ENCODE measurements at regions not wholly inside any gene's neighbourhood (a gene's known extent, or its start where the extent isn't known, plus 50 kb on each side); places are given as distances from the start of the nearest gene placed in this dataset.

DNA sequence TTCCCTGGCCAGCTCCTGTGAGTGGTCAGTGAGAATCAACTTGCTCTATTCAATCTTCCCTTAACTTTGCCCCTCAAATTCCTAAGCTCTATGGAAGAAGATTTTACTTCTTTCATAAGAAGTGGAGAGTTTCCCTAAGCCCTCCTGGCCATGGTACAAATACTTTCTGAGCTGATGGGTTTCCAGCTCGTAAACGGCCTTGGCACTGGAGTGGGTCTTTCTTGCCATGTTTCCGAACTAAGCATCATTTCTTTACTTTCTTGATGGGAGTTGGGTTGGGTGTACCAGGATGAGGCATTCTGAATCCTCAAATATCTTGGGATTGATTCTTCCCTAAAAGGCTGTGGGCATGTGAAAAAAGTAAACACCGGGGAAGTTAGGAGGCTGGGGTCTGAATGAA lies 72.5 kb downstream of the ACKR3 start (continued):
- TF ChIP-seq XRCC4 (IDR thresholded peaks at IDR 0.05; ENCODE audit: extremely low read depth, insufficient read depth, insufficient read length) (no peak), ZNF134 (CRISPR knock-in tag; conservative IDR thresholded peaks at IDR 0.05) (no peak), SAP30 (IDR thresholded peaks at IDR 0.05; ENCODE audit: borderline replicate concordance, insufficient read depth, low read depth, low read length, poor library complexity, severe bottlenecking) (no peak)
- TF ChIP-seq, protein P1, sequence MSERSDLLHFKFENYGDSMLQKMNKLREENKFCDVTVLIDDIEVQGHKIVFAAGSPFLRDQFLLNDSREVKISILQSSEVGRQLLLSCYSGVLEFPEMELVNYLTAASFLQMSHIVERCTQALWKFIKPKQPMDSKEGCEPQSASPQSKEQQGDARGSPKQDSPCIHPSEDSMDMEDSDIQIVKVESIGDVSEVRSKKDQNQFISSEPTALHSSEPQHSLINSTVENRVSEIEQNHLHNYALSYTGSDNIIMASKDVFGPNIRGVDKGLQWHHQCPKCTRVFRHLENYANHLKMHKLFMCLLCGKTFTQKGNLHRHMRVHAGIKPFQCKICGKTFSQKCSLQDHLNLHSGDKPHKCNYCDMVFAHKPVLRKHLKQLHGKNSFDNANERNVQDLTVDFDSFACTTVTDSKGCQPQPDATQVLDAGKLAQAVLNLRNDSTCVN (CRISPR knock-in tag; IDR thresholded peaks at IDR 0.05): no peak

DNA sequence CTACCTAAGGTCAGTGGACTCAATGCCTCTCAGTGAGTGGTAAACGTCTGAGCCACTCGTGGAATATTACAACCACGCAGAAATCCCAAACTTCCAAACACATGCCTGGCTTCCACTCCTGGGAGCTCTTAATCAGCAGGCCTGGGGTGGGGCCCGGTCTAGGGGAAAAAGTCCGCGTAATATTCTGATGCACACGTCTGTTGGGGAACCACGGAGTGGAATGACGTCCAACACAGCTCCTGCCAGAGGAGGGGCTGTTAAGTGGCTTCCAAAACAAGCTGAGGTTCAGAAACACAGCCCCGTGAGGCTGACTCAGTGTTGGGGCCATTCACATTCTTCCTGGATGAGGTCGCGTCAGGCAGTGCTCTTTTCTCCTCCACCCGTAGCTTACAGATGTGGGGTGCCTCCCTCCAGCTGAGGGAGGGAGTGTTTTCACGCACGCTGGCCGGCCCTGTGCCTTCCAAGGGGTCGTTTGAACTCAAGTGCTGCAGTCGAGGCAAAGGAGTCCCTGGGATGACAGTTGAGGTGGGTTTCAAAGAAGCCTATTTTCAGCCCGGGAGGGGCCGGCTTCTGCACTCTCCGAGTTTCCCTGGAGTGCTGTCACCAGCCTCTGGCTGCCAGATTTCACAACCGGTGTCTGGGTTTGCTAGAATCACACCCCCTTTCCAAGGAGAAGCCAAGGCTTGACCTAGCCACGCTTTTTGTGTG lies 73.1 kb downstream of the ACKR3 start:
- DNase-seq (ENCODE audit: extremely low read depth in 1 of 4, low spot score in 3 of 4) (no peak), FAIRE-seq (no peak), ATAC-seq (no peak)
- WGBS (ENCODE audit: insufficient coverage, low coverage, missing lambda C conversion rate): 0% methylated on average over 11 of the region's 23 CpGs
- H3K4me1 ChIP-seq (replicated peaks in 1 of 2; ENCODE audit: control insufficient read depth in 2 of 2, insufficient read depth in 2 of 2, low read length in 2 of 2): no peaks in the 10 kb centered on the region
- no peak for TF ChIP-seq JUNB (CRISPR knock-in tag; conservative IDR thresholded peaks at IDR 0.05)
- H3K4me3 ChIP-seq: no peak overlapping the region
- H3K9ac ChIP-seq (ENCODE audit: insufficient read depth in 1 of 2, low read depth in 2 of 2, low read length in 2 of 2): no peak overlapping the region
- H3K36me3 ChIP-seq (ENCODE audit: control insufficient read depth, insufficient read depth, low read length): no peaks in the 10 kb centered on the region
- intact Hi-C loops (cut with micrococcal nuclease) (no loop called here), in situ Hi-C loops (cut with MboI) (no loop called here)
- no peak overlapping the region for H2AFZ ChIP-seq (ENCODE audit: low read depth, low read length)
- no peaks in the 10 kb centered on the region for H3K79me2 ChIP-seq (ENCODE audit: control insufficient read depth, insufficient read depth, low read length)
- CTCF ChIA-PET (ENCODE audit: low intra/inter-chr PET ratio): no interaction called here
- no peaks in the 10 kb centered on the region for H4K20me1 ChIP-seq (replicated peaks; ENCODE audit: control insufficient read depth, insufficient read depth, low read length)
- H3K9me1 ChIP-seq (ENCODE audit: control insufficient read depth, insufficient read depth, low read length): no peaks in the 10 kb centered on the region
- no peak overlapping the region for H3K27ac ChIP-seq (ENCODE audit: extremely low read depth, low read depth, low read length)
- peaks cover 0 to 7% of the 10 kb centered on the region in 2 experiments; a peak in 2 of 5 replicates for H3K27me3 ChIP-seq (ENCODE audit: control insufficient read depth in 2 of 2, insufficient read depth in 2 of 2, low read length in 2 of 2)
- POLR2A ChIA-PET: interaction anchor here (0.7 kb wide), 1 partner anchor 200 kb away, joined by 3 read pairs; no protein-coding TSS in a partner anchor
- no peak overlapping the region for H3K4me2 ChIP-seq (ENCODE audit: insufficient read depth, low read length)
- H3K9me3 ChIP-seq (replicated peaks; ENCODE audit: control insufficient read depth, insufficient read depth, low read depth, low read length): no peaks in the 10 kb centered on the region
- no TSS peak for BruUV-seq (replicated peaks)

All from K562 (cell line).